H9 (cell line): ENCODE measurements at regions not wholly inside any gene's neighbourhood (a gene's known extent, or its start where the extent isn't known, plus 50 kb on each side); places are given as distances from the start of the nearest gene placed in this dataset.

ENCODE experiments used
- DNase-seq: peaks from one replicate; pipeline ENCODE4 v3.0.0-alpha.2; 2017
- H2AFZ ChIP-seq: one replicate; pipeline ENCODE4 v1.6.1; 2013; ENCODE audit warnings: mild to moderate bottlenecking, low read length, control low read depth, moderate library complexity
- H2AK5ac ChIP-seq: 2 replicates; pipeline ENCODE4 v1.6.1; 2013; ENCODE audit warnings: low read length, control low read depth, mixed read lengths; ENCODE audit not compliant: insufficient read length
- H2BK120ac ChIP-seq: one replicate; pipeline ENCODE4 v1.6.1; 2013; ENCODE audit warnings: low read depth, mild to moderate bottlenecking, low read length, control low read depth, inconsistent platforms; ENCODE audit not compliant: poor library complexity, severe bottlenecking
- H2BK12ac ChIP-seq: 2 replicates; pipeline ENCODE4 v1.6.1; 2013; ENCODE audit warnings: low read length, control low read depth, mixed read lengths, low read depth; ENCODE audit not compliant: insufficient read length
- H2BK15ac ChIP-seq: 2 replicates; pipeline ENCODE4 v1.6.1; 2013; ENCODE audit warnings: low read depth, low read length, control low read depth
- H2BK20ac ChIP-seq: one replicate; pipeline ENCODE4 v1.6.1; 2013; ENCODE audit warnings: low read depth, mild to moderate bottlenecking, low read length, control low read depth, inconsistent platforms; ENCODE audit not compliant: poor library complexity, severe bottlenecking
- H2BK5ac ChIP-seq: 2 replicates; pipeline ENCODE4 v1.6.1; 2013; ENCODE audit warnings: low read length, control low read depth, mixed read lengths; ENCODE audit not compliant: insufficient read length
- H3K14ac ChIP-seq: 2 replicates; pipeline ENCODE4 v1.6.1; 2013; ENCODE audit warnings: low read length, control low read depth; ENCODE audit not compliant: insufficient read depth
- H3K18ac ChIP-seq: 2 replicates; pipeline ENCODE4 v1.6.1; 2013; ENCODE audit warnings: low read depth, mild to moderate bottlenecking, mixed read lengths, low read length, control low read depth; ENCODE audit not compliant: insufficient read length
- H3K23ac ChIP-seq: 2 replicates; pipeline ENCODE4 v1.6.1; 2013; ENCODE audit warnings: low read length, control low read depth, mixed read lengths, low read depth; ENCODE audit not compliant: insufficient read length
- H3K23me2 ChIP-seq: 2 replicates; pipeline ENCODE4 v1.6.1; 2013; ENCODE audit warnings: low read depth, mild to moderate bottlenecking, mixed read lengths, low read length, control low read depth; ENCODE audit not compliant: insufficient read length, poor library complexity, severe bottlenecking
- H3K27ac ChIP-seq: 2 replicates; pipeline ENCODE4 v1.5.1; 2013; ENCODE audit warnings: low read length, control low read depth, mixed read lengths, low read depth; ENCODE audit not compliant: insufficient read length
- H3K27me3 ChIP-seq: 2 replicates; pipeline ENCODE4 v1.6.1; 2013; ENCODE audit warnings: low read length, control low read depth, inconsistent platforms; ENCODE audit not compliant: insufficient read depth
- H3K4ac ChIP-seq: 2 replicates; pipeline ENCODE4 v1.6.1; 2013; ENCODE audit warnings: low read depth, mild to moderate bottlenecking, control low read depth, inconsistent platforms, low read length, moderate library complexity
- H3K4me1 ChIP-seq: 2 replicates; pipeline ENCODE4 v1.6.1; 2013; ENCODE audit warnings: low read length, control low read depth, inconsistent platforms; ENCODE audit not compliant: insufficient read depth
- H3K4me2 ChIP-seq: 2 replicates; pipeline ENCODE4 v1.6.1; 2013; ENCODE audit warnings: low read length, control low read depth, mixed read lengths; ENCODE audit not compliant: insufficient read length, insufficient read depth
- H3K56ac ChIP-seq: 2 replicates; pipeline ENCODE4 v1.6.1; 2013; ENCODE audit warnings: low read depth, mild to moderate bottlenecking, mixed read lengths, low read length, control low read depth; ENCODE audit not compliant: insufficient read length
- H3K79me1 ChIP-seq: 2 replicates; pipeline ENCODE4 v1.6.1; 2013; ENCODE audit warnings: low read depth, mild to moderate bottlenecking, moderate library complexity, low read length, control low read depth, inconsistent platforms; ENCODE audit not compliant: insufficient read depth, poor library complexity, severe bottlenecking
- H3K79me2 ChIP-seq: 2 replicates; pipeline ENCODE4 v1.6.1; 2013; ENCODE audit warnings: low read length, control low read depth, inconsistent platforms; ENCODE audit not compliant: insufficient read depth
- H3K9ac ChIP-seq: 2 replicates; pipeline ENCODE4 v1.6.1; 2013; ENCODE audit warnings: low read length, control low read depth, mixed read lengths; ENCODE audit not compliant: insufficient read length; ENCODE audit errors: extremely low read depth
- H3K9me3 ChIP-seq: one replicate; pipeline ENCODE4 v1.6.1; 2013; ENCODE audit warnings: low read depth, low read length, inconsistent platforms; ENCODE audit not compliant: control insufficient read depth
- H3T11ph ChIP-seq: one replicate; pipeline ENCODE4 v1.6.1; 2013; ENCODE audit warnings: mild to moderate bottlenecking, low read length, control low read depth, inconsistent platforms
- H4K20me1 ChIP-seq: one replicate; pipeline ENCODE4 v1.6.1; 2013; ENCODE audit not compliant: control insufficient read depth, insufficient read length, insufficient read depth
- H4K5ac ChIP-seq: 2 replicates; pipeline ENCODE4 v1.6.1; 2013; ENCODE audit warnings: low read depth, mild to moderate bottlenecking, mixed read lengths, low read length, control low read depth; ENCODE audit not compliant: insufficient read length
- H4K8ac ChIP-seq: replicated peaks from 2 replicates; pipeline ENCODE4 v1.6.1; 2013; ENCODE audit warnings: low read length, control low read depth, mixed read lengths, low read depth; ENCODE audit not compliant: insufficient read length
- H4K91ac ChIP-seq: 2 replicates; pipeline ENCODE4 v1.6.1; 2013; ENCODE audit warnings: low read depth, mild to moderate bottlenecking, moderate library complexity, mixed read lengths, low read length, control low read depth; ENCODE audit not compliant: insufficient read length
- H3K27ac Mint-ChIP-seq, 3 experiments: 2 replicates in 2 of 3; 3 replicates in 1 of 3; pipeline ENCODE4 v1.8.0; 2020 to 2021; ENCODE audit warnings: mixed read lengths in 3 of 3, mild to moderate bottlenecking in 1 of 3, moderate library complexity in 1 of 3
- H3K27me3 Mint-ChIP-seq: 2 replicates; pipeline ENCODE4 v1.8.0; 2021; ENCODE audit warnings: low read depth, mild to moderate bottlenecking, moderate library complexity, mixed read lengths
- H3K36me3 Mint-ChIP-seq, 3 experiments: 2 replicates in 2 of 3; 3 replicates in 1 of 3; pipeline ENCODE4 v1.8.0; 2020 to 2021; ENCODE audit warnings: low read depth in 3 of 3, mixed read lengths in 3 of 3; ENCODE audit not compliant: insufficient read depth in 1 of 3
- H3K4me1 Mint-ChIP-seq, 2 experiments: 2 replicates each; pipeline ENCODE4 v1.8.0; 2020; ENCODE audit warnings: mixed read lengths in 2 of 2
- H3K4me3 Mint-ChIP-seq, 2 experiments: 2 replicates in 1 of 2; 3 replicates in 1 of 2; pipeline ENCODE4 v1.8.0; 2020 to 2021; ENCODE audit warnings: mild to moderate bottlenecking in 2 of 2, mixed read lengths in 2 of 2, moderate library complexity in 1 of 2
- H3K9me3 Mint-ChIP-seq, 2 experiments: 2 replicates in 1 of 2; 3 replicates in 1 of 2; pipeline ENCODE4 v1.8.0; 2020; ENCODE audit warnings: mild to moderate bottlenecking in 2 of 2, mixed read lengths in 2 of 2, moderate library complexity in 1 of 2
- WGBS: extraction: QIAGEN DNeasy Blood & Tissue Kit; methylation state at CpG from one replicate; pipeline ENCODE4 v1.1.7; 2013; ENCODE audit warnings: missing lambda C conversion rate, low lambda C conversion rate, mixed read lengths; ENCODE audit not compliant: insufficient read length; ENCODE audit errors: extremely low coverage; 5-methylcytosine and 5-hydroxymethylcytosine counted together
- TF ChIP-seq, protein P1 (sequence below): fragments of 200-600 bp; sonication (generic); conservative IDR thresholded peaks from 3 replicates; pipeline ENCODE4 v1.8.0; 2021; ENCODE audit warnings: antibody characterized with exemption, mild to moderate bottlenecking

- Histone ChIP-seq H3K23ac (no peak overlapping the region), H4K91ac (no peak overlapping the region), H3K4ac (no peak overlapping the region), H2BK12ac (no peak overlapping the region), H4K20me1 (no peaks in the 10 kb centered on the region), H2BK15ac (no peak overlapping the region), H2BK20ac (no peak overlapping the region), H3K27me3 (no peaks in the 10 kb centered on the region; the same call in 1 of the 2 replicates), H3K4me1 (no peaks in the 10 kb centered on the region), H4K5ac (no peak overlapping the region), H3K79me2 (no peaks in the 10 kb centered on the region), H3K18ac (no peak overlapping the region), H2BK120ac (no peak overlapping the region), H3K23me2 (no peaks in the 10 kb centered on the region), H3K4me2 (peak overlapping the region; percentile 54), H3K14ac (no peak overlapping the region), H2AK5ac (no peak overlapping the region), H4K8ac (no peak overlapping the region), H3K27ac (no peak overlapping the region), H3K56ac (no peak overlapping the region), H2BK5ac (no peak overlapping the region), H3K9ac (no peak overlapping the region), H3K9me3 (peaks cover 22% of the 10 kb centered on the region), H3T11ph (no peak overlapping the region), H2AFZ (no peak overlapping the region), H3K79me1 (no peaks in the 10 kb centered on the region)
- Mint-ChIP-seq H3K4me1 (peaks cover 11% of the 10 kb centered on the region in 2 experiments), H3K27me3 (peaks cover 63% of the 10 kb centered on the region), H3K4me3 (peak overlapping the region; percentile 58 to 82), H3K27ac (no peak overlapping the region), H3K36me3 (peaks cover 10 to 24% (median 12%) of the 10 kb centered on the region in 3 experiments; a peak in 6 of 7 replicates), H3K9me3 (peaks cover 26 to 29% of the 10 kb centered on the region in 2 experiments)
- DNase-seq = peak; percentile 36
- no CpG with 5 or more reads among the region's 80 CpGs for WGBS
- TF ChIP-seq, protein P1, sequence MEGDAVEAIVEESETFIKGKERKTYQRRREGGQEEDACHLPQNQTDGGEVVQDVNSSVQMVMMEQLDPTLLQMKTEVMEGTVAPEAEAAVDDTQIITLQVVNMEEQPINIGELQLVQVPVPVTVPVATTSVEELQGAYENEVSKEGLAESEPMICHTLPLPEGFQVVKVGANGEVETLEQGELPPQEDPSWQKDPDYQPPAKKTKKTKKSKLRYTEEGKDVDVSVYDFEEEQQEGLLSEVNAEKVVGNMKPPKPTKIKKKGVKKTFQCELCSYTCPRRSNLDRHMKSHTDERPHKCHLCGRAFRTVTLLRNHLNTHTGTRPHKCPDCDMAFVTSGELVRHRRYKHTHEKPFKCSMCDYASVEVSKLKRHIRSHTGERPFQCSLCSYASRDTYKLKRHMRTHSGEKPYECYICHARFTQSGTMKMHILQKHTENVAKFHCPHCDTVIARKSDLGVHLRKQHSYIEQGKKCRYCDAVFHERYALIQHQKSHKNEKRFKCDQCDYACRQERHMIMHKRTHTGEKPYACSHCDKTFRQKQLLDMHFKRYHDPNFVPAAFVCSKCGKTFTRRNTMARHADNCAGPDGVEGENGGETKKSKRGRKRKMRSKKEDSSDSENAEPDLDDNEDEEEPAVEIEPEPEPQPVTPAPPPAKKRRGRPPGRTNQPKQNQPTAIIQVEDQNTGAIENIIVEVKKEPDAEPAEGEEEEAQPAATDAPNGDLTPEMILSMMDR = no peak
Measured at GRCh38 chr14:103207388-103208072, 84.3 kb downstream of the TNFAIP2 start.
